ENCODE measurements at regions not wholly inside any gene's neighbourhood (a gene's known extent, or its start where the extent isn't known, plus 50 kb on each side); places are given as distances from the start of the nearest gene placed in this dataset.

GRCh38 chr10:44564361-44564760 lies 179.5 kb upstream of the CXCL12 start:
- no peak overlapping the region for H3K4me3 ChIP-seq (replicated peaks in 1 of 3; ENCODE audit: low read depth in 2 of 3, low read length in 3 of 3)
- no peaks in the 10 kb centered on the region for H3K36me3 Mint-ChIP-seq
- no peaks in the 10 kb centered on the region for H3K79me2 ChIP-seq (ENCODE audit: insufficient read depth, low read length)
- no peaks in the 10 kb centered on the region for H3K36me3 ChIP-seq (replicated peaks in 1 of 2; ENCODE audit: control insufficient read depth in 1 of 2, insufficient read depth in 2 of 2, low read length in 2 of 2)
- no peaks in the 10 kb centered on the region for H3K4me1 Mint-ChIP-seq
- H3K27me3 ChIP-seq (ENCODE audit: control insufficient read depth in 2 of 2, insufficient read depth in 2 of 2, low read length in 2 of 2): no peaks in the 10 kb centered on the region
- no peak for TF ChIP-seq CTCF (IDR thresholded peaks at IDR 0.05)
- no peaks in the 10 kb centered on the region for H3K4me1 ChIP-seq (ENCODE audit: control insufficient read depth in 1 of 2, insufficient read depth in 2 of 2, low read length in 2 of 2)
- peaks cover 0 to 3% (median 2%) of the 10 kb centered on the region in 3 donors for H3K27me3 Mint-ChIP-seq (ENCODE audit: low read depth in 3 of 3)
- H3K27ac ChIP-seq (ENCODE audit: low read depth in 1 of 2, low read length in 2 of 2): no peak overlapping the region
- intact Hi-C loops (cut with micrococcal nuclease): no loop called here
- H2AFZ ChIP-seq (ENCODE audit: insufficient read depth, low read depth, low read length, poor library complexity, severe bottlenecking): no peak overlapping the region
- H3K9me3 ChIP-seq (replicated peaks in 1 of 2; ENCODE audit: control insufficient read depth in 1 of 2, insufficient read depth in 1 of 2, low read length in 2 of 2): no peaks in the 10 kb centered on the region
- no peak overlapping the region for H3K4me2 ChIP-seq (replicated peaks; ENCODE audit: extremely low read depth, low read length, poor library complexity, severe bottlenecking)
- no CpG with 5 or more reads among the region's 1 CpG for WGBS (ENCODE audit: insufficient coverage)
- no peak overlapping the region for H3K9ac ChIP-seq (ENCODE audit: insufficient read depth, low read length, poor library complexity, severe bottlenecking)
- no peak overlapping the region for H3K4me3 Mint-ChIP-seq
- DNase-seq: no peak
- H3K9me3 Mint-ChIP-seq: peaks cover 0 to 2% (median 0%) of the 10 kb centered on the region in 7 donors
- no peak overlapping the region for H3K27ac Mint-ChIP-seq
- H4K20me1 ChIP-seq (ENCODE audit: insufficient read depth, low read length): no peaks in the 10 kb centered on the region

GRCh38 chr10:44564790-44565189 lies 179.9 kb upstream of the CXCL12 start:
- Mint-ChIP-seq H3K4me1 (no peaks in the 10 kb centered on the region), H3K36me3 (no peaks in the 10 kb centered on the region), H3K27ac (no peak overlapping the region), H3K9me3 (peaks cover 0 to 5% (median 0%) of the 10 kb centered on the region in 7 donors), H3K4me3 (no peak overlapping the region), H3K27me3 (ENCODE audit: low read depth in 3 of 3) (peaks cover 0 to 3% (median 0%) of the 10 kb centered on the region in 3 donors)
- Histone ChIP-seq H3K4me1 (ENCODE audit: control insufficient read depth in 1 of 2, insufficient read depth in 2 of 2, low read length in 2 of 2) (no peaks in the 10 kb centered on the region), H2AFZ (ENCODE audit: insufficient read depth, low read depth, low read length, poor library complexity, severe bottlenecking) (no peak overlapping the region), H3K79me2 (ENCODE audit: insufficient read depth, low read length) (no peaks in the 10 kb centered on the region), H3K4me2 (replicated peaks; ENCODE audit: extremely low read depth, low read length, poor library complexity, severe bottlenecking) (no peak overlapping the region), H3K9me3 (replicated peaks in 1 of 2; ENCODE audit: control insufficient read depth in 1 of 2, insufficient read depth in 1 of 2, low read length in 2 of 2) (no peaks in the 10 kb centered on the region), H3K9ac (ENCODE audit: insufficient read depth, low read length, poor library complexity, severe bottlenecking) (no peak overlapping the region), H3K36me3 (replicated peaks in 1 of 2; ENCODE audit: control insufficient read depth in 1 of 2, insufficient read depth in 2 of 2, low read length in 2 of 2) (no peaks in the 10 kb centered on the region), H4K20me1 (ENCODE audit: insufficient read depth, low read length) (no peaks in the 10 kb centered on the region), H3K4me3 (replicated peaks in 1 of 3; ENCODE audit: low read depth in 2 of 3, low read length in 3 of 3) (no peak overlapping the region), H3K27ac (ENCODE audit: low read depth in 1 of 2, low read length in 2 of 2) (no peak overlapping the region), H3K27me3 (ENCODE audit: control insufficient read depth in 2 of 2, insufficient read depth in 2 of 2, low read length in 2 of 2) (no peaks in the 10 kb centered on the region)
- TF ChIP-seq CTCF (IDR thresholded peaks at IDR 0.05): no peak
- no peak for DNase-seq
- intact Hi-C loops (cut with micrococcal nuclease): no loop called here
- 67% methylated on average over 2 of the region's 3 CpGs for WGBS (ENCODE audit: insufficient coverage)

Measured in CD14-positive monocyte (primary cell).